ENCODE measurements at regions not wholly inside any gene's neighbourhood (a gene's known extent, or its start where the extent isn't known, plus 50 kb on each side); places are given as distances from the start of the nearest gene placed in this dataset.

DNA sequence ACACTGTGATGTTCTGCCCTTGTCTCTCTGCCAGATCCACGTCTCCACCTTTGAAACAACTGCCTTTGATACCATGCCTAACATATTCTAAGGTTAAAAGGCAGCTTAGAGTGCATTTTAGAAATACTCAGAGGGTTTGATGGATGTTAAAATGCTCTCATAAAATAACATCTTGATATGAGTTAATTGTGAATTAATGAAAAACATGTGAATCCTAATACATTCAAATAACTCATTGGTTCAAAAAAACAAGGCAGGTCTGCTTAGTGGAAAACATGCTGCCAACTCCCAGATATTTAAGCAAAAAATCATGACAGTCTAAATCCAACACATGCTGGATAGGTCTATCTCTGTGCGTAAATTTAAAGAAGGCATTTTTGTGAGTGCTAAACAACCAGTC, 291.8 kb downstream of the AHR start:
- Histone ChIP-seq H3K36me3 (no peaks in the 10 kb centered on the region), H3K9me3 (no peaks in the 10 kb centered on the region), H3K27ac (no peak overlapping the region), H3K4me3 (no peak overlapping the region), H3K4me1 (peaks cover 0 to 5% (median 0%) of the 10 kb centered on the region in 4 donors), H3K27me3 (no peaks in the 10 kb centered on the region)
- 73% methylated on average over 2 of the region's 2 CpGs for WGBS (ENCODE audit: insufficient coverage, low coverage, low lambda C conversion rate, missing lambda C conversion rate)
- no peak for DNase-seq
- intact Hi-C loops (cut with DNase I) = no loop called here
- TF ChIP-seq, protein P1, sequence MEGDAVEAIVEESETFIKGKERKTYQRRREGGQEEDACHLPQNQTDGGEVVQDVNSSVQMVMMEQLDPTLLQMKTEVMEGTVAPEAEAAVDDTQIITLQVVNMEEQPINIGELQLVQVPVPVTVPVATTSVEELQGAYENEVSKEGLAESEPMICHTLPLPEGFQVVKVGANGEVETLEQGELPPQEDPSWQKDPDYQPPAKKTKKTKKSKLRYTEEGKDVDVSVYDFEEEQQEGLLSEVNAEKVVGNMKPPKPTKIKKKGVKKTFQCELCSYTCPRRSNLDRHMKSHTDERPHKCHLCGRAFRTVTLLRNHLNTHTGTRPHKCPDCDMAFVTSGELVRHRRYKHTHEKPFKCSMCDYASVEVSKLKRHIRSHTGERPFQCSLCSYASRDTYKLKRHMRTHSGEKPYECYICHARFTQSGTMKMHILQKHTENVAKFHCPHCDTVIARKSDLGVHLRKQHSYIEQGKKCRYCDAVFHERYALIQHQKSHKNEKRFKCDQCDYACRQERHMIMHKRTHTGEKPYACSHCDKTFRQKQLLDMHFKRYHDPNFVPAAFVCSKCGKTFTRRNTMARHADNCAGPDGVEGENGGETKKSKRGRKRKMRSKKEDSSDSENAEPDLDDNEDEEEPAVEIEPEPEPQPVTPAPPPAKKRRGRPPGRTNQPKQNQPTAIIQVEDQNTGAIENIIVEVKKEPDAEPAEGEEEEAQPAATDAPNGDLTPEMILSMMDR (IDR thresholded peaks at IDR 0.05) = no peak
- TF ChIP-seq POLR2A (IDR thresholded peaks at IDR 0.05) = no peak
- ATAC-seq = no peak

- Histone ChIP-seq H3K9me3 (no peaks in the 10 kb centered on the region), H3K36me3 (no peaks in the 10 kb centered on the region), H3K4me3 (no peak overlapping the region), H3K27me3 (no peaks in the 10 kb centered on the region), H3K4me1 (peaks cover 0 to under 1% (median 0%) of the 10 kb centered on the region in 4 donors), H3K27ac (no peak overlapping the region)
- no peak for DNase-seq
- intact Hi-C loops (cut with DNase I) = no loop called here
- no peak for ATAC-seq
- WGBS (ENCODE audit: insufficient coverage, low coverage, low lambda C conversion rate, missing lambda C conversion rate) = 93% methylated on average over 1 of the region's 1 CpG
- TF ChIP-seq, protein P1 (IDR thresholded peaks at IDR 0.05) = no peak
- no peak for TF ChIP-seq POLR2A (IDR thresholded peaks at IDR 0.05)
Measured at GRCh38 chr7:17593819-17594419, 295.5 kb downstream of the AHR start.

DNA sequence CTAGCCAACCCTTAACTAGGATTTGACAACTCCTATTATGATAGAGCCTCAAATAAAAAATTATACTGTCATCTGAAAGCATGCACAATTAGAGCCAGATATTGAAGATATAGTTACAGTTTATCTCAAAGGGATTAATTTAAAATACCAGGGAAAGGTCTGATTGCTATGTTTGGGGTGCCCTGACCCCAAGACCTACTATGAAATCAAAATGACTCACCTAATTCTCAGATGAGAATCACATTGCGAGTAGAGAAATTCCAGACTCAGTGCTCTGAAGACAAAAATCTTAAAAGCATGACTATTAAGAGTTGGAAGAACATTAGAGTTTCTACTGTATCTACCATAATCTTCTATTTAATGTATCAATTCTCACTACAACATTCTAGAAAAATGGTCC, 297.1 kb downstream of the AHR start:
- Histone ChIP-seq H3K9me3 (no peaks in the 10 kb centered on the region), H3K36me3 (no peaks in the 10 kb centered on the region), H3K4me3 (no peak overlapping the region), H3K27me3 (no peaks in the 10 kb centered on the region), H3K4me1 (no peaks in the 10 kb centered on the region), H3K27ac (no peak overlapping the region)
- intact Hi-C loops (cut with DNase I) = no loop called here
- 100% methylated on average over 1 of the region's 1 CpG for WGBS (ENCODE audit: insufficient coverage, low coverage, low lambda C conversion rate, missing lambda C conversion rate)
- ATAC-seq (no peak), DNase-seq (no peak)
- TF ChIP-seq, protein P1 (IDR thresholded peaks at IDR 0.05) = no peak
- TF ChIP-seq POLR2A (IDR thresholded peaks at IDR 0.05) = no peak

DNA sequence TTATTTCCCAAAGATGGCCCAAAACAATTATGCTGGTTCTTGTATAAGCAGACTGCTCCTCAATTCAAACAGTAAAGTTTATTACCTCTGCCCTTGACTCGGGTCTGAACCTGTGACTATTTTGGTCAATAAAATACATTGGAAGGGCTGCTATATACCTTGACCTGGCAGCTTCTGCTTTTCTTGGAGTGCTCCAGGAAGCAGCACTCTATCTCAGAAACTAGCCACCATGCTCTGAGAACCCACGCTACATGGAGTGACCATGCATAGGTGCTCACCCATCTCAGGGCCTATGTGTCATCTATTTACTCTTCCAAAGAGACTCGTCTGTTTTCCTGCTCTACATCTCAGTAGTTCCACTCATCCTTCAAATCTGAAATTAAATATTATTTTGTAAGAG, 299.9 kb downstream of the AHR start:
- no peak for DNase-seq
- intact Hi-C loops (cut with DNase I) = no loop called here
- TF ChIP-seq, protein P1 (IDR thresholded peaks at IDR 0.05) = no peak
- no peak for TF ChIP-seq POLR2A (IDR thresholded peaks at IDR 0.05)
- WGBS (ENCODE audit: insufficient coverage, low coverage, low lambda C conversion rate, missing lambda C conversion rate) = 74% methylated on average over 2 of the region's 3 CpGs
- H3K27ac ChIP-seq = no peak overlapping the region
- no peaks in the 10 kb centered on the region for H3K27me3 ChIP-seq
- no peaks in the 10 kb centered on the region for H3K36me3 ChIP-seq
- ATAC-seq = no peak
- no peaks in the 10 kb centered on the region for H3K4me1 ChIP-seq
- H3K4me3 ChIP-seq = no peak overlapping the region
- no peaks in the 10 kb centered on the region for H3K9me3 ChIP-seq

DNA sequence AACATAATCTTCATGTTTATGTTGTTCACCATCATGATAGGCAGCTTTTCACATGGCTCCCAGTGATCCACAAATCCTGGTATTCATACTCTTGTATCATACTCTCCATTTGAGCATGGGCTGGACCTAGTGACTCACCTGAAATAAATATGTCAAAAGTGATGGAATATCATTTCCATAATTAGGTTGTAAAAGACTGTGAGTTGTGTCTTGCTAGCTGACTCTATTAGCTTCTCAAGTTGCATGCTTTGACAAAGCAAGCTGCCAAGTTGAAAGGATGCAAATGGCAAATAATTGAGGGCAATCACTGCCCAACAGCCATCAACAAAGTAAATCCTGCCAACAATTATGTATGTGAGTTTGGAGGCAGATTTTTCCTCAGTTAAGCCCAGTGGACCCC, 300.4 kb downstream of the AHR start:
- intact Hi-C loops (cut with DNase I) = no loop called here
- Histone ChIP-seq H3K9me3 (no peaks in the 10 kb centered on the region), H3K27ac (no peak overlapping the region), H3K4me3 (no peak overlapping the region), H3K36me3 (no peaks in the 10 kb centered on the region), H3K27me3 (no peaks in the 10 kb centered on the region), H3K4me1 (no peaks in the 10 kb centered on the region)
- no peak for DNase-seq
- TF ChIP-seq POLR2A (IDR thresholded peaks at IDR 0.05) = no peak
- ATAC-seq = no peak

Measured in right lobe of liver (tissue), 6 donors.